NCI-H748 treated with DMSO at 0.1 percent for 48 hours (cell line): ENCODE measurements at regions not wholly inside any gene's neighbourhood (a gene's known extent, or its start where the extent isn't known, plus 50 kb on each side); places are given as distances from the start of the nearest gene placed in this dataset.
A peak's percentile ranks its signal among the peaks of the same experiment; 100 is the strongest.

Experiments
- DNase-seq: peaks from one replicate; lab custom pipeline; 2025; lab: John Stamatoyannopoulos, UW

DNA sequence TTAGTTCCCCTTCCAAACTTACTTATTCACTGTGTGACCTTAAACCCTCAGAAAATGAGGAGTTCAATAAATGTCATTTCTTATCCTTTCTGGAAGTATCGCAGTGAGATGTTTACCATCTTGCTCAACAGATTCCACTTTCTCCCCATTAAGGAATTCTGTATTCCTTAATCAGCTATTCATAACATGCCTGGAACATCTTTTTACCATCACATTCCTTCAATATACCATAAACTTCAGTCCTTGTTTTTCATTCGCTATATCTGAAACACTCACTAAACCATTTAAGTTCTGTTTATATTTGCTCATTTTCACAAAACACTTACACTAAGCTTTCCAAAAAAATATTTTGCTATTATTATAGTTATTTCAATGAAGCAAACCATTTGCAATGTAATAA lies 1158.6 kb downstream of the CDH12 start:
- no peak for DNase-seq

DNA sequence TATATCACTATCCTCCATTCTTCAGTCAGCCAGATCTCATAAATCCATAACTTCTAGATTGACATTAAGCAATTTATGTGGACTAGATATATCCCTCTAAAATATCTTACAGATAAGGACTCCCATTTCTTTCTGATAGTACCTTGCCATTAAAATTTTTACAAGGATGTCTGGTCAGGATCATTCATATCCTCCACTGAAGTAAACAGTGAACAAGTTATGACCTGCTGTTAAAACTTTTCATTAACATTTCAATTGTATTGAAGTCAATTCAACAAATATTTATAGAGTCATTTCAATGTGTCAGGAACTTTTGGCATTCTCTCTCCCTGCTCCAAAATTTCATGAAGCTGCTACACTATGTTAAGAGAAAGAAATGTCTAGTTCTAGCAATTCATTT lies 1159.6 kb downstream of the CDH12 start:
- no peak for DNase-seq

DNA sequence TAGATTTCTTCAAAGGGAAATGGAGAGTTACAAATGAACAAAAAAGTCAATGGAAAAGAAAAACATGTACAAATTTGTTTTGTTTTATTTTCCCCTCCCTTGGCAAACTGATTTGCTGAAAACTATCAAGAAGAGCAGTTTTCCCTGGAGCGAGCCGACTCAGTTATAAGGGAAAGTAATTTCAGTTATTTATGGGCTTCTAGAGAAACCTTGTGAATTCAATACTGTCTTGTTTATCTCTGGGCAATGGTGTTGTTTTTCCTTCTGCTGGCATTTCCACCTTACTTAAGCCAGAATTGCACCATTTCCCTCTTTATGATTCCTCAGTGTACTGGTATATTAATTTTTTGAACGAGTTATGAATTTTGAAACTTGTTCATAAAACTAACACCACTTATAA lies 1163.6 kb downstream of the CDH12 start:
- no peak for DNase-seq

DNA sequence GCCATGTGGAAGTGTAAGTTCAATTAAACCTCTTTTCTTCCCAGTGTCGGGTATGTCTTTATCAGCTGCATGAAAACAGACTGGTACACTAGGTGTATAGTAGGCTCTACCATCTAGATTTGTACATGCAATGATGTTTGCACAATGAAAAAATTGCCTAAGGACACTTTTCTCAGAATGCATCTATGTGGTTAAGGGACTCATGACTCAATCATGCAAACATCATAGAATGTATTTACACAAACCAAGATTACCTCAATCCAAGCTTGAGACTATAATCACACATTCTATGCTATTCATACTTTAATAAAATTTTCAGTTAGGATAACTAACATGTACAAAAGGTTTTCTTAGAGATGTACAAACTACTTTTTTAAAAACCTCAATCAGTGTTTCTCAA lies 1164.5 kb downstream of the CDH12 start:
- no peak for DNase-seq

DNA sequence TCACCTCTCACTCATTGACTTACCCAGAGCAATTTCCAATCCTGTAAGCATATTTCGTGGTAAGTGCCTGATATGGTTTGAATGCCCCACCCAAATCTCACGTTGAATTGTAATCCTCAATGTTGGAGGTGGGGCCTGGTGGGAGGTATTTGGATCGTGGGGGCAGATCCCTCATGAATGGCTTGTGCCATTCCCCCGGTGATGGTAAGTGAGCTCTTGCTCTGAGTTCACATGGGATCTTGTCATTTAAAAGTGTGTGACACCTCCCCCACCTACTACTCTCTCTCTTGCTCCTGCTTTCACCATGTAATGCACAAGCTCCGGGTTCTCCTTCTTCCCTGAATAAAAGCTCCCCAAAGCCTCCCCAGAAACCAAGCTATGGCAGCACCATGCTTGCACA lies 1165.5 kb downstream of the CDH12 start:
- DNase-seq, result no peak

DNA sequence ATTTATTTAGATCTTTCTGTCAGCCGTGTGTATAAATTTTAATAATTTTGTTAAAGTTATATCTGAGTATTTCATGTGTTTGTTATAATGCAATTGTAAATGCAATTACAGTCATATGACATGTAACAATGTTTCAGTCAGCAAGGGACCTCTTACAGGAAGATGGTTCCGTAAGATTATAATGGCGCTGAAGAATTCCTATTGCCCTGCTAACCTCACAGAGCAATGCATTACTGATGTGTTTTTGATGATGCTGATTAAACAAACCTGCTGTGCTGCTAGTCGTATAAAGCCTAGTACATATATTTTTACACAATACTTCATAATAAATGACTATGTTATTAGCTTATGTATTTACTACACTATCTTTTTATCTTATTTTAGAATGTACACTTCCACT lies 1166.4 kb downstream of the CDH12 start:
- DNase-seq, result no peak

DNA sequence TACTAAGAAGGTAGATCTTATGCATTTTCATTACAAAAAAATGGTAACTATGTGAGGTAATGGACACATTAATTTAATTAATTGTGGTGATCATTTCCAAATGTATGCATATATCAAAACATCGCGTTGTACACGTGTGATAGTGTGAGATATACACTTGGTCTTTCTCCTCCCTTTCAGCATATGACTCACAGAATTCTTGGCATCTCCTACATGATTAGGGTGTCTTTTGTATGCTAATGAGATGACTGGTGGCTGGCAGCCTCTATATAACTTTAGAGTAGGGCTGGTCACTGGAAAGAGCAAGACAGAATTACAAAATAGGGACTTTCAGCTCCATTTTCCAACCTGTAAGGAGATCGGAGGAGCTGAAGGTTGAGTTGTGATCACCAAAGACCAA lies 1167.6 kb downstream of the CDH12 start:
- DNase-seq, result no peak

DNA sequence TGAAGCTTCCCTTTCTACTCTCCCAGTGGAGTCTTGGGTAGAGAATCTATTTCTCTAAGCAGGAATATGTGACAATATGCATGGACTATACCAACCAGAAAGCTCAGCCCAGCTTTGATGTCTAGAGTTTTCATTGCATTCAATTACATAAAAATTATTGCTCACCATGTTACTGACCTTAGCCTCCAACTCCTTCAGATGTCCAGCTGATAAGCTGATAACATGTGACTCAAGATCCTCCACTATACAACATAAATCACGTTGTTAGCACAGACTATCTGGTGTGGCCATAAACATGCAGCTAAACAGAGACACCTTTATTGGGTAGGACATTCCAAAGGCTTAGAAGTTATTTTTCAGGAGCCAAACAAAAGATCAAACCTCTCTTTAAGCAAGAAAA lies 1168.2 kb downstream of the CDH12 start:
- no peak for DNase-seq

DNA sequence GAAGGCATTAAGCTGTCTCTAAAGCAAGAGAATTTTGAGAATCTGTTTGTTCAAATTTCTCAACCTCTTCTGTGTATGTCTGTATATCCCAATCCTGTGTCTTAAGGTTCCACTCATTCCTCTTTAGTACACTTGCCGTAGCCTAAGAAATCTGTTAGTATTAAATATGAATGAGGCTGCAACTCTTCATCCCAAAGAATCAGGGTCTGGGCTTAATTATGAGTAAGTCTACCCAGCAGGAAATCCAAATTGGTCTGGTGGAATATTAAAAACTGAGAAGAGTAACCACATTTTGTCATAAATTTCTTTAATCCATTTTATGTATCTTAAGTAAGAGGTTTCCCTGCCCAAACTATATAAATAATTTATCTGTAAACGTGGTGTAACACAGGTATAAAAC lies 1171.2 kb downstream of the CDH12 start:
- no peak for DNase-seq

DNA sequence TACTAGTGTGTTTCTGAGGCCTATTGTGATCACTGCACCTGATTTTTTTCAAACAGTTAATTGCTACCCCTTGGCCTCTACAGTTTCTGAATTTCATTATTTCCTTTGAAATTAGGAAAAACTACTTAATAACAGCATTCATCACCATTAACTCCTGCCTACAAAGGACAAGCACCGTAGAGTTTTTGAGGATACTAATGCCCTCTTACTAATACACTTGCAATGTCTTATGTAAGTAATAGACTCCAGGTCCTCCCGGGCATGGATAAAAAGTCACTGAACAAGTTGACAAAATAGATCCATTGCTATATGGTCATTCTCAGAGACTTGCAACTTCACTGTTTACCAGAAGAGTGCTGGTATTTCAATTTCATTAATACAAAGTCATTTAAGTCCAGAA lies 1172.5 kb downstream of the CDH12 start:
- no peak for DNase-seq

DNA sequence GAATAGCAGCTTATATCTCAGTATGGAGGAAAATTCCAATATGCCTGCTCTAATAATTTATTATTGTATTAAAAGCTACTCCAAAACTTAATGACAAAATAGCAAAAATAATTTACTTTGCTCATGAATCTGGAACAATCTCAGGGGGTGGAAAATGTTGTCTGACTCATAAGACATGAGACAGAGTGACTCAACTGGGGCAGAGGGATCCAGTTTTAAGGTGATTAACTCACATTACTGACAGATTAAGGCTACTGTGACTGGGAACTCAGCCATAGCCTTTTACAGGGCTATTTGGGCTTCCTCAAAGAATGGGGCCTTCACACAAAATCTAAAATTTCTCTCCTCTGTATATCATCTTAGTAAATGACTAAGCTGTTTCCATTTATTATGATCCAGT lies 1172.9 kb downstream of the CDH12 start:
- DNase-seq, result no peak

DNA sequence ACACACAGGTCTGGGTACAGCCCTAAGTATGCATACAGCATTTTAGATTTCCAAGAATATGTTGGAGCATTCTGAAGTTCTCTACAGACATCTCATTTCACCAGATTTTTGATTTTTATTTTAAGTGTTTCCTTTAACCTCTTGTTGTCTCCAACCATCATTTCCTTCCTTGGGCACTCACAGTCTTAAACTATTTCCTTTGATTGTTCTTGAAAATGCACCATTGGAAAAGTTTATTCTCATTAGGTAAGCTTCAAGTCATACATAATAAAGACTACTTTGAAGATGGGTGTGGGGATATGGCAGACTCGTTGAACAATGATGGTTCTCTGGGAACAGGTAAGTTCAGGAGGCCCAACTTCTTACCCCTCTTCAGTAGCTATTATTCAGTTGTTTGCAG lies 1174.6 kb downstream of the CDH12 start:
- DNase-seq, result no peak

DNA sequence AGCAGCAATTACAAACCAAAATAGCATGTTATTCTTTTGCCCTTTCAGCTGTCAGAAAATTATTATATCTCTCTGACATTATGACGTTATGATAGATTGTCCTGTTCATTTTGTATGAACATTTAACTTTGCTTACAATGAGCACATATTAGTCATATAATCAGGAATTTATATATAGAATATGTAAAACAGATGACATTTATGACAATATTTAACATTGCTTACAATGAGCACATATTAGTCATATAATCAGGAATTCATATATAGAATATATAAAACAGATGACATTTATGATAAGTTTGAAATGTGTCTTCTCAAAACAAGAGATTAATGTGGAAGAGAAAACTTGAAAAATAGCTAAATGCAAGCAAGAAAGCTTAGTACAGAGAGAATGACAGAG lies 1180.2 kb downstream of the CDH12 start:
- DNase-seq, result no peak

DNA sequence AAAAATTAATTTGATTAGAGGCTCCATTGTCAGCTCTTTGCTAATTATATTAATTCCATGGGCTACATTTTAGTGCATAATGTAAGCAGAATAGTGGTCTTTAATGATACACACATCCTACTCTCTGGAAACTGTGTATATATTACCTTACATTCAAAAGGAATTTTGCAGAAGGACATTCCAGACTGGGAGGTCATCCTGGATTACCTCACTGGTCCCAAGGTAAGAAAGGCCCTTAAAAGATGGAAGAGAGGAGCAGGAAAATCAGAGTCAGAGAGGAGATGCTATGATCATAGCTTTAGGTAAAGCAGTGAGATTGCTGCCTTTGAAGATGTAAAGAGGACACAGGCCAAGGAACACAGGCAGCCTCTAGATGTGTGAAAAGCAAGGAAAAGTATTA lies 1180.8 kb downstream of the CDH12 start:
- DNase-seq, result no peak

DNA sequence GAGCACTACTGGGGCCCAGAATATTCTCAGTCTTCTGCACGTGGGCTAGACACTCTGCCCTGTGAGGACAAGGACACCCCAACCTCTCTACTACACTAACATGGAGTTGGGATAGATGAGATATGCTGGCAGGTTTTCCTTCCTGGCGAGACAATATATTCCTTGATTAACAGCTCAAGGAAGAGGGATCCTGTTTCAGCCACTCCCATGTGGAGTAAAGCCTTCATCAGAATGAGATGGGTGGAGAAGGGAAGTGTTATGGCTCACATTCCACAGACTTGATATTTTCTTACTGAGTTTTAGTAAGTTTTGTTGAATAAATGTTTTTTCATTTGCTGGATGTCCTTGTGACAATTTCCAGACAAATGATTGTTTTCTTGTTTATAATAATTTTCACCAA lies 1187.6 kb downstream of the CDH12 start:
- no peak for DNase-seq

DNA sequence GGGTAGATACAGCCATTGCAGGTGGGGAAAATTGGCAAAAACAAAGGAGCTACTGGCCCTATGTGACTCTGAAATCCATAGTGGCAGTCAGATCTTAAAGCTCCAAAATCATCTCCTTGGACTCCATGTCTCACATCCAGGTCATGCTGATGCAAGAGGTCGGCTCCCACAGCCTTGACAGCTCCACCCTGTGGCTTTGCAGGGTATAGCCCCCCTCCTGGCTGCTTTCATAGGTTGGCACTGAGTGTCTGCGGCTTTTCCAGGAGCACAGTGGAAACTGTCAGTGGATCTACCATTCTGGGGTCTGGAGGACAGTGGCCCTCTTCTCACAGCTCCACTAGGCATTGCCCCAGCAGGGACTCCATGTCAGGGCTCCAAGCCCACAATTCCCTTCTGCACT lies 1190.1 kb downstream of the CDH12 start:
- no peak for DNase-seq

DNA sequence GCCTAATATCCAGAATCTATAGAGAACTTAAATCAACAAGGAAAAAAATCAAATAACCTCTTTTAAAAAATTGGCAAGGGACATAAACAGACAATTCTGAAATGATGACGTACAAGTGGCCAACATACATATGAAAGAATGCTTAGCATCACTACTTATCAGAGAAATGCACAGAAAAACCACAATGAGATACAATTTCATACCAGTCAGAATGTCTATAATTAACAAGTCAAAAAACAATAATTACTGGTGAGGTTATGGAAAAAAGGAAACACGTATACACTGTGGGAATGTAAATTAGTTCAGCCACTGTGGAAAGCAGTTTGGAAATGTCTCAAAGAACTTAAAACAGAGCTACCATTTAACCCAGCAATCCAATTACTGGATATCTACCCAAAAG lies 1192.0 kb downstream of the CDH12 start:
- no peak for DNase-seq

DNA sequence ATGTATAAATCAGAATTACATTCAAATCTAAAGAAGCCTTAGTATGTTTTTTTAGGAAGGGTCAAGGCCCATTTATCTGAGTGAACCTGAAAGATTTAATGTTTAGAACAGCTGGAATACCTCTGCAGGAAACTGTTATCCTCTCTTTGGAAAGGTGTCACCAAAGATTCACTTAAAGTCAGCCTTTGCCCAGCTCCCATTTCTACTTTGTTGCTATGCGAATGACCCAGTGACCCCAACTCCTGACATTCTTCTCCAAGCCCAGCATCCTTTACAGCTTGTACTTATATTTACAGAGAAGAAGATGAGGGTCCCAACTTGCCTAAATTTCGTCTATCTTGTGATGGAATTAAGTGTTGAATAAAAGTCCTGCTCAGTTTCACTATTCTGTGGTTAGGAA lies 1198.6 kb downstream of the CDH12 start:
- no peak for DNase-seq

DNA sequence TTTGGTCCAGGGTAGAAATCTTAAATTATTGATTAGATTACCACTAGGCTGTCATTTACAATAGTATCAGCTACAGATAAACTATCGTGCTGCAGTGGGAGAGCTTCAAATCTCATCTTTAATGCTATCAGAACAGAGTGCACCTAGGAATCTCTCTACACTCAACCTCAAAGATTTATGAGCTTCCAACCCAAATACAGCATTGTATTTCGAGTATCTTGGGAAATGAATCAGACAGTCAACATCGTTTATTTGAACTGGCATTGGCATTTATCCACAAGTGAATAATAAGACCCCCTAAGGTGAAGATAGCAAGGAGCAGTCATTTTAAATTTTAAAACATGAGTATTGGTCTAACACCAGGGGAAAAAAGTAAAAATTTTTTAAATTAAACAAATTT lies 1203.2 kb downstream of the CDH12 start:
- DNase-seq, result peak; percentile 87

DNA sequence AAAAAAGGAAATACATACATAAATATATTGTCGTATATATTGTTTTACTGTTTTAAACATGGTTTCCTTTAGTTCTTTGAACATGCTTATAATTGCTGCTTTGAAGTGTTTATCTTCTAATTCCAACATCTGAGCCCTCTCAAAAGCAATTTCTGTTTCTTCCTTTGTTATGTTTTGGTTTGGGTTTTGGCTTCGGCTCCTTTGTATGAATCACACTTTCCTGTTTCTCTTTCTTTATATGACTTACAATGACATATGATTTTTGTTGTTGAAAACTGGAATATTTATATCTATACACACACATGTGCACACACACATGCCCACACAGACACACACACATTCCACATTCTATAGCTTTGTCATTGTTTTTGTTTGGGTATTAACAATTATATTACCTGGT lies 1206.7 kb downstream of the CDH12 start:
- no peak for DNase-seq

DNA sequence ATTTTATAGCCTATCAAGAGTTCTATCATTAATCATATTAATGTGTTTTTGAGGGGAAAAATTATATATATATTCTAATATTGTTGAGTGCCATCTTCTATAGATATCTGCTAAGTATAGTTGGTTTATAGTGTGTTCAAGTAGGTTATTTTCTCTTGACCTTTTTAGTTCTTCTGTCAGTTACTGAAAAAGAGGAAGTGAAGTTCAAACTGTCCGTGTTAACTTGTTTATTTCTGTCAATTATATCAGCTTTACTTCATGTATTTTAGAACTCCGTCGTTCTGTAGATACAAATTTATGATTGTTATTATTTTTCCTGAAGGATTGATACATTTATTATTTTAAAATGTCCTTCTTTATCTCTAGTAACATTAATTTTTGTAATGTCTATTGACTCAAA lies 1209.1 kb downstream of the CDH12 start:
- DNase-seq, result no peak

DNA sequence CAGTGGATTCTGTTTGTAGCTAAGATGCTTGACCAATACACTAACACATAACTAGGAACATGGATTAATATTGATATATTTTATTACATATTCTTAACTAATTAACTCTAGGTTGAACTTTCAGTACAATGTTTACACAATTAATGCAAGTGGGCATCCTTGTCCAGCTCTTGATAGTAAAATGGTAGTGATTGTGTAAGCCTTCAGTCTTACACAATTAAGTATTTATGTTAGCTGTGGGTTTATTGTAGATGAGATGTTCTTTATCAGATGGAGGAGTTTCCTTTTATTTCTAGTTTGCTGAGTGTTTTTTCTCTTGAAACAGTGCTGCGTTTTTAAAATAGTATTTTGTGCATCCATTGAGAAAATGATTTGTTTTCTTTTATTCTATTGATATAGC lies 1210.8 kb downstream of the CDH12 start:
- no peak for DNase-seq

DNA sequence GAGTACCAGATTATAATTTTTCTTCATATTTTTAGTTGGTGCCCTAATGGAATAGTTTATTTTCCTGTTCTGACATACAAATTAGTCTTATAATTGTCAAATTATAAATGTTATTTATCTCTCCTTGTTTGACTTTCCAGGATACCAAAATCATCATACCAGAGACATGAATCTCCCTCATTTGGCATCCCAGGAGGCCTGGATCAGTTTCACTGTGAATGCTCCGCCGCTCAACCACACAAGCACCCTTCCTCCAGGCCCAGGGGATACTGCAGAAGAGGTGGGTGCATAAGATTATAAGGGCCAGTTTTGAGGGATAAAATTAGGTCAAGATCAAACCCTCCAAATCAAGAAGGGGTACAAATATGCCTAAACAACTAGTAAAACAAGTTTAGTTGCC lies 1229.3 kb downstream of the CDH12 start:
- DNase-seq, result no peak

DNA sequence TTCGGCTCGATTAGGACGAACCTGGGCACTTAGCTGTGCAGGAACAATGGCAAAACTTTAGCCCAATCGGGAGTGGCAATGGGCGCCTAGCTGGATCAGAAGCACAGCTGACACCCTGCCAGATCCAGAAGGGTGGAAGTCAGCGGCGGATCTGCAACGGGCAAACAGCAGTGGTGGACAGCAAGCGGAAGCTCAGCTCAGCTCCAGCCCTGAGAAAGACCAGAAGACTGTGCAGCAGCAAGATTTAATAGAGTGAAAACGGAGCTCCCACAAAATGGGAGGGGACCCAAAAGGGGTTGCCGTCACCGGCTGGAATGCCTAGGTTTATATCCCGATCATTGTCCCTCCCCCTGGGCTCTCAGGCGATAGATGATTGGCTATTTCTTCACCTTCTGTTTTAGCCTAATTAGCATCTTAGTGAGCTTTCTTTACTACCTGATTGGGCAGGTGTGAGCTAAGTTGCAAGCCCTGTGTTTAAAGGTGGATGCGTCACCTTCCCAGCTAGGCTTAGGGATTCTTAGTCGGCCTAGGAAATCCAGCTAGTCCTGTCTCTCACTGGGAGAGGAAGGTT lies 1237.9 kb downstream of the CDH12 start:
- DNase-seq, result no peak

DNA sequence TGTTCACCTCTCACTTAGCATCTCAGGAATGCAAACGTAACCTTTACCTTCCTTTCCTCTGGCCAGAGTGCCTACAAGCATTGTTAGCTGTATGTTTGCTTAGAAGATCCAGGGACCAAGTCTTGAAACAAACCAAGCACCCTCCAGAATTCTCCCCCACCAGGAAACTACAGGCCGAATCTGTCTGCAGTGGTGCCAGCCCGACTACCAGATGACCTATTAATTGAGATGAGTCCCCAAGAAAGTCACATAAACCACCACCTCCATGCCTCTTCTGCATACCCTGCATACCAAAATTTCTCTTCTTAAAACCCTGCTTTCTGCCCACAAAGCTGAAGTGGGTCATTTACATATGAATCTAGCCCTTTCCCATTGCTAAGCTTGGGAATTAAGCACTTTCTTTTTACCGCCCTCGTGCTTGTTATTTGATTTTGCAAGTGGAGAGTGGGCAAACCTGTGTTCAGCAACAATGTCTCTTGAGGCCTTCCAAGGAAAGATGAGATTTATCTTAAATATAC lies 1239.1 kb downstream of the CDH12 start:
- no peak for DNase-seq
